ENCODE measurements at regions not wholly inside any gene's neighbourhood (a gene's known extent, or its start where the extent isn't known, plus 50 kb on each side); places are given as distances from the start of the nearest gene placed in this dataset.

DNA sequence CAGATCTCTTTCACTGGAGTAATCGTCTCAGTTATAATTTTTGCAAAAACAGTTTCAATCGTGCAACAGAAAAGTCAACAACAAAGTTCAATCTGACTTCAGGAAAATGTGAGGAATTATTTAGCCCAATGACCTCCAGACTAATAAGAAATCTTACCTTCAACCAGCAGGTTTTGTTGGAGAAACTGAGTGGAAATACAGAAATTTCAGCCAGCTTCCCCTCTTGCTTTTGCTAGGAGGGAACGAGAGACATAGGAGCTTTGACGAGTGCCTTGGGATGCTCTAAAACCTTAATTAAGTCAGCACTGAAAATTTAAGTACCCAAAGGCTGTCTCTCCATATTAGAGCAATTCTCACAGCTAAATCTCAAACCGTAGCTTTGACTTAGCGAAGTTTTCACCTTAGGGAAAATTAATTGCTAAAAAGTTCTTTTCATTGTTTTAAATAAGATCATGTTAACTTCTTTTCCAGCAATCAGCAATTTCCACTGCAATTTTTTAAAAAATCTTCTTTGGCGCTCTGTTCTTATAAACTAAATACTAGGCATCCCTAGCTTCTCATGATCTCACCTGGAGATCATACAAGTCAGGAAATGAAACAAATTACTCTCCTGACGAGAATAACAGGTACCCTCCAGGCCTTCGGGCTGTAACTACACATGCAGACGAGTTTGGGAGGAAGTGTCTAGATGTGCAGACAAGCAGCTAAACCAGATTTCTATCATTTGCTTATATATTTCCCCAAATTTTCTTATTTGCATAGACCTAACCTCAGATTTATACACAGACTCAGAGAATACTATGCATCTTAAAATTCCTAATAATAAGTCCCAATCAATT, 250.2 kb downstream of the FAM43A start:
- H3K4me3 ChIP-seq (ENCODE audit: low read depth, low read length): no peak overlapping the region
- no peak for TF ChIP-seq CTCF (IDR thresholded peaks at IDR 0.05; ENCODE audit: low read depth, low read length, missing control alignments)
- DNase-seq (ENCODE audit: low read depth): no peak

DNA sequence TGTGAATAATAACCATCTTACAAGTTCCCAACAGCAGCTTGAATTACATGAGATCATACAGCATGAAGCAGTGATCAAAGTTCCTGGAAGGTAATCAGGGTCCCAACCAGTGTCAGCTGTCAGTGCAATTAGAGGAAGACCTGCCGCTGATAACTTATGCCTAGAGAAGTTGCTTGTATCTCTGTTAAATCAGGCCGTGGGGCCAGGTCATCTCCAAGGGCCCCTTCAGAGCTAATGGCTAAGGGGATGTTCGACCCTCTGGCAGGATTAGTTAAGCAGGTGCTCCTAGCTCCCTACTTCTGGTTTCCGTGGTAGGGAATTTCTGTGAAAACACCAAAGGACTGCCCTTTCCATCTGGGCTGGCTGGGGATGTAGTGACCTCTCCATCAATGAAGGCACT, 251.0 kb downstream of the FAM43A start:
- no peak for TF ChIP-seq CTCF (IDR thresholded peaks at IDR 0.05; ENCODE audit: low read depth, low read length, missing control alignments)
- DNase-seq (ENCODE audit: low read depth): no peak
- no peak overlapping the region for H3K4me3 ChIP-seq (ENCODE audit: low read depth, low read length)

- no peak for TF ChIP-seq CTCF (IDR thresholded peaks at IDR 0.05; ENCODE audit: low read depth, low read length, missing control alignments)
- H3K4me3 ChIP-seq (ENCODE audit: low read depth, low read length): no peak overlapping the region
- DNase-seq (ENCODE audit: low read depth): no peak
These were observed 251.5 kb downstream of the FAM43A start for GRCh38 chr3:194937144-194937543.

DNA sequence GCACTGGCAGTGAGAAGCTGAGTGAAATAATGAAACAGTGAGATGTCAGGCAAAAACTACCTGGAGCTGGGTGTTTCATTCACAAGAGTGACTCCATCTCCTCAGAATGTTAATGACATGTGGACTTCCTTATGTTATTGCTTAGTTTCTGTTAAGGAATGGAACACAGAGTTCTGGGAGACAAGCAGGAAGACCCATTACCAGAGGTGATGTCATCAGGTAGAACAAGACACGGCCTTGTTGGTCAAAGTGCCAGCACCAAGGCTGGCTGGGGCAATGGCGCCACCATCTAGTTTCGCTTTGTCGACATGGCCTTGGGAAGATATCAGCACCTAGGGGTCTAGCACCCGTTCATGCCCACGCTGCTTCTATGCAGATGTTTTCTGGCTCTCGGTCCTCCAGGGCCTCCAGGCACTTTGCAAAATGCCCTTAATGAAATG, 252.2 kb downstream of the FAM43A start:
- DNase-seq (ENCODE audit: low read depth): no peak
- no peak overlapping the region for H3K4me3 ChIP-seq (ENCODE audit: low read depth, low read length)
- TF ChIP-seq CTCF (IDR thresholded peaks at IDR 0.05; ENCODE audit: low read depth, low read length, missing control alignments): no peak

DNA sequence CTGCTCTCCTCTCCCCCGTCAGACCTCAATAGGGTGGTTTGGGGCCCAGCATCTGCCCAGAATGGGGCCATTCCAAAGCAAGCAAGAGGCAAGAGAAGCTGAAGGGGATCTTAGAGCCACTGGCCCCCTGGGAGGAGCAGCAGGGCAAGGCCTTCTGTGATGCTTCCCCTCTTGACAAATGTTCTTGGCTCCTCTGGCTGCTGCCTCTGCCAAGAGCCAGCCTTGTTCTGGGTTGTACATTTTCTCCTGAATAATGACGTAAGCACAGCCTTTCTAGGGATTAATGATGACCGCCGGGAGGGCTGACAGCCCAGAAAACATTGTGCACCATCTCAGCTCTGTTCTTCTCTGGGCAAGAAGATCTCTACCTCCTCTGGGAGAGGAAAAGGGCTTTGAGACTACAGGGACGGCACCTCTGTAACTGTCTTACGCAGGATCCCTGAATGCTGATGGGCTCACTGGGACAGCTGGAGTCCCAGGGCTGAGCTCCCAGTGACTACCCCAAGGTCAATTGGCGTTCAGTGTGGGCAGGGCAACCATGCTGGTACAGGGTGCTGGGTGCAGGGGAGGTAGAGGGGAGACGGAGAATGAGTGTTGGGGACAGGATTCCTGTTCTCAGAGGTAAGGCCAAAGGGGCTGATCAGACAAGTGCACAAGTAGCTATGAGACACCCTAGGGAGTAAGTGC, 253.3 kb downstream of the FAM43A start:
- no peak overlapping the region for H3K4me3 ChIP-seq (ENCODE audit: low read depth, low read length)
- no peak for TF ChIP-seq CTCF (IDR thresholded peaks at IDR 0.05; ENCODE audit: low read depth, low read length, missing control alignments)
- no peak for DNase-seq (ENCODE audit: low read depth)

GRCh38 chr3:194939532-194939909, 253.8 kb downstream of the FAM43A start:
- H3K4me3 ChIP-seq (ENCODE audit: low read depth, low read length): no peak overlapping the region
- no peak for DNase-seq (ENCODE audit: low read depth)
- TF ChIP-seq CTCF (IDR thresholded peaks at IDR 0.05; ENCODE audit: low read depth, low read length, missing control alignments): no peak

Data from GM12864 (cell line).